ENCODE measurements at regions not wholly inside any gene's neighbourhood (a gene's known extent, or its start where the extent isn't known, plus 50 kb on each side); places are given as distances from the start of the nearest gene placed in this dataset.

GRCh38 chr4:166512267-166512666 is 639.2 kb downstream of the TLL1 start:
- TF ChIP-seq EZH2 (IDR thresholded peaks at IDR 0.05) = no peak
- no peak for TF ChIP-seq POLR2A (IDR thresholded peaks at IDR 0.05; ENCODE audit: borderline replicate concordance, extremely low read depth, insufficient read depth, insufficient read length)
- no peak for TF ChIP-seq SIN3A (IDR thresholded peaks at IDR 0.05; ENCODE audit: low read depth)
- no peak for TF ChIP-seq ZNF274 (IDR thresholded peaks at IDR 0.05; ENCODE audit: low read depth, low read length)
- TF ChIP-seq POLR2AphosphoS5 (IDR thresholded peaks at IDR 0.05; ENCODE audit: low read depth, low read length) = no peak
- TF ChIP-seq EGR1 (IDR thresholded peaks at IDR 0.05; ENCODE audit: low read depth) = no peak
- TF ChIP-seq CBX3 (IDR thresholded peaks at IDR 0.05; ENCODE audit: low read depth) = no peak
- TF ChIP-seq CEBPB (IDR thresholded peaks at IDR 0.05; ENCODE audit: low read depth) = no peak
- no peak for TF ChIP-seq CTCF (IDR thresholded peaks at IDR 0.05 in 2 of 3, conservative IDR thresholded peaks at IDR 0.05 in 1 of 3; ENCODE audit: borderline replicate concordance in 1 of 3, insufficient read depth in 1 of 3, low read depth in 2 of 3, low read length in 2 of 3)
- no peak for TF ChIP-seq ZBTB33 (IDR thresholded peaks at IDR 0.05; ENCODE audit: extremely low read depth, insufficient replicate concordance, low read length)
- no peak for TF ChIP-seq YY1 (IDR thresholded peaks at IDR 0.05; ENCODE audit: extremely low read depth, insufficient replicate concordance, low read depth, low read length)
- TF ChIP-seq MAX (IDR thresholded peaks at IDR 0.05) = no peak

Data from HCT116 (cell line).